ENCODE measurements at regions not wholly inside any gene's neighbourhood (a gene's known extent, or its start where the extent isn't known, plus 50 kb on each side); places are given as distances from the start of the nearest gene placed in this dataset.

DNA sequence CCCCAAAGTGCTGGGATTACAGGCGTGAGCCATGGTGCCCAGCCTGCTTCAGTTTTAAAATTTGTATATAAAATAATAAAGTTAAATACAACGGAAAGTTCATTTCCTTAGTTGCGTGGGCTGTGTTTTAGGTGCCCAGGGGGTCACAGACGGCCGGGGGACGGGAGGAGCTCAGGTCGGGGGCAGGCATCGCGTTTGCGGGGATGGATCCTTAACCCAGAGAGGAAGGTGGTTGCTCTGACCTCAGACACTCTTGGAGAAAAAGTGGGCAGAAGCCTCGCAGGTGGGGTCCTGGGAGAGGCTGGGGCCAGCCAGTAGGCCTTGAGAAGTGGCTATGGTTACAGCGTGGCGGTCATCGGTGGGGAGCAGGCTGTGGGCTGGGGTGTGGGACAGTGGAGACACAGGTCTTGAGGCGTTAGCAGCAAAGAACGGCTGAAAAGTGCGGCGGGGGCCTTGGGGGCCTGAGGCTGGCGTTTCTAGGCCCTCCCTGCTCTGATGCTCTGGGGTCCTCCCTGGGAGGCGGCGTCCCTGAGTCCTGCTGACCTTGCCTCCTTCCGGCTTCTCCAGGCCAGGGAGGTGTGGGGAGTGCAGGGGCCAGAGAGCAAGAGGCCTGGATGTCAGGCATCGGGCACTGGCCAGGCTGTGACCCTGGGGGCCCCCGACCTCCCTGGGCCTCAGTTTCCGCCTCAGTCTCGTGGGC lies 54.4 kb downstream of the UNCX start:
- TF ChIP-seq, protein P1, sequence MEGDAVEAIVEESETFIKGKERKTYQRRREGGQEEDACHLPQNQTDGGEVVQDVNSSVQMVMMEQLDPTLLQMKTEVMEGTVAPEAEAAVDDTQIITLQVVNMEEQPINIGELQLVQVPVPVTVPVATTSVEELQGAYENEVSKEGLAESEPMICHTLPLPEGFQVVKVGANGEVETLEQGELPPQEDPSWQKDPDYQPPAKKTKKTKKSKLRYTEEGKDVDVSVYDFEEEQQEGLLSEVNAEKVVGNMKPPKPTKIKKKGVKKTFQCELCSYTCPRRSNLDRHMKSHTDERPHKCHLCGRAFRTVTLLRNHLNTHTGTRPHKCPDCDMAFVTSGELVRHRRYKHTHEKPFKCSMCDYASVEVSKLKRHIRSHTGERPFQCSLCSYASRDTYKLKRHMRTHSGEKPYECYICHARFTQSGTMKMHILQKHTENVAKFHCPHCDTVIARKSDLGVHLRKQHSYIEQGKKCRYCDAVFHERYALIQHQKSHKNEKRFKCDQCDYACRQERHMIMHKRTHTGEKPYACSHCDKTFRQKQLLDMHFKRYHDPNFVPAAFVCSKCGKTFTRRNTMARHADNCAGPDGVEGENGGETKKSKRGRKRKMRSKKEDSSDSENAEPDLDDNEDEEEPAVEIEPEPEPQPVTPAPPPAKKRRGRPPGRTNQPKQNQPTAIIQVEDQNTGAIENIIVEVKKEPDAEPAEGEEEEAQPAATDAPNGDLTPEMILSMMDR (IDR thresholded peaks at IDR 0.05), result no peak
- no peak for TF ChIP-seq EP300 (IDR thresholded peaks at IDR 0.05)
- TF ChIP-seq POLR2A (IDR thresholded peaks at IDR 0.05), result no peak

Data from ovary (tissue), 3 donors.